ENCODE measurements at regions not wholly inside any gene's neighbourhood (a gene's known extent, or its start where the extent isn't known, plus 50 kb on each side); places are given as distances from the start of the nearest gene placed in this dataset.
"Not testable (repeated sequence)": the region's sequence is repeated elsewhere in the genome, so short reads cannot be mapped to it uniquely, and the experiment has no call there.

DNA sequence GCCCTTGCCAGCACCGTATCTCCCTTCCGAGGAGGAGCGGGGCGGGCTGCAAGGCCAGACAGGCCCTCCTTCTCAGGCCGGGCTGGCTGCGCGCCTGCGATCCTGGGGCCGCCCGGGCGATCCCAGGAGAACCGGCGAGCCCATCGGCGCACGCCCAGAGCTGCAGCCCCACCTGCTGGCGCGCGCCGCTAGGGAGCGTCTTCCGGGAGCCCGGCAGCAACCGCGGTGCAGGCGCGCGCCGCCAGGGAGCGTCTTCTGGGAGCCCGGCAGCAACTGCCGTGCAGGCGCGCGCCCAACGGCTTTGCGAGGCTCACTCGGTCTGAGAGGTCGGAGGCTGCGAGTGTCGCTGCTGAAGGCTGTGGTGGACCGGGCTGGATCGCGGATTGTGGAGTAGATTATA lies 915.9 kb downstream of the FOXD4L5 start:
- TF ChIP-seq EZH2phosphoT487 (IDR thresholded peaks at IDR 0.05; ENCODE audit: insufficient read depth, low read depth); EZH2 (IDR thresholded peaks at IDR 0.05; ENCODE audit: insufficient read depth, poor library complexity, severe bottlenecking): not testable (repeated sequence)

All from GM23248 (cell line).